G401 (cell line): ENCODE measurements at regions not wholly inside any gene's neighbourhood (a gene's known extent, or its start where the extent isn't known, plus 50 kb on each side); places are given as distances from the start of the nearest gene placed in this dataset.
"Not testable (repeated sequence)": the region's sequence is repeated elsewhere in the genome, so short reads cannot be mapped to it uniquely, and the experiment has no call there.

Experiments used
- DNase-seq: peaks from one replicate; pipeline ENCODE4 v3.0.0-alpha.2; 2015; ENCODE audit warnings: low spot score
- in situ Hi-C: cut with HindIII; loops from 2 replicates; pipeline ENCODE4 v1.10.0; 2016; ENCODE audit warnings: low sequenced_read_pairs, mixed read lengths

GRCh38 chr13:60671386-60671785 lies 274.4 kb downstream of the TDRD3 start:
- in situ Hi-C loops: no loop called here
- no peak for DNase-seq

- DNase-seq: no peak
- in situ Hi-C loops: no loop called here
Measured at GRCh38 chr13:60663788-60664187, 266.8 kb downstream of the TDRD3 start.

- in situ Hi-C loops: no loop called here
- no peak for DNase-seq
Measured at GRCh38 chr13:60662595-60662994, 265.6 kb downstream of the TDRD3 start.

- DNase-seq: no peak
Measured at GRCh38 chr13:60661521-60661920, 264.5 kb downstream of the TDRD3 start.

GRCh38 chr13:60657586-60657985 lies 260.6 kb downstream of the TDRD3 start:
- in situ Hi-C loops: not testable (repeated sequence)

More at GRCh38 chr13:60661521-60661920, 264.5 kb downstream of the TDRD3 start:
- in situ Hi-C loops: no loop called here

DNA sequence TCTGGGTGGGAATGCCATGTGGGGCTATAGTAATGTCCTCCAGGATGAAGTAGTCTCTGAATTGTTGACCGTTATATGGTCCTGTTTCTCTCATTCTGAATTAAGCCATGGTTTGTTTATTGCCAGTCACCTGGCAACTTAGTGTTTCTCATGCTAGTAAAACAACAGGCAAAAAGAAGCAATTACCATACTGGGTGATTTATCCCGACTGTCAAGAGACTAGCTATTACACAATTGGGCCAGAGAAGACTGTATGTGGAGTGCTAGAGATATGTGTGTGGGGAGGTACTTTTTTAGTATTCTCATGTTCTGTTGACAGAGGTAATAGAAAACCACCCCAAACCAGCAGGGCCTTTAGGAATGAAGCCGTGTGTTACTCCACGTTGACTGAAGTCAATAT lies 258.2 kb downstream of the TDRD3 start:
- no peak for DNase-seq
- in situ Hi-C loops: no loop called here

More at GRCh38 chr13:60657586-60657985, 260.6 kb downstream of the TDRD3 start:
- DNase-seq: not testable (repeated sequence)

GRCh38 chr13:60654415-60654814 lies 257.4 kb downstream of the TDRD3 start:
- in situ Hi-C loops: no loop called here
- peak; percentile 13 for DNase-seq

DNA sequence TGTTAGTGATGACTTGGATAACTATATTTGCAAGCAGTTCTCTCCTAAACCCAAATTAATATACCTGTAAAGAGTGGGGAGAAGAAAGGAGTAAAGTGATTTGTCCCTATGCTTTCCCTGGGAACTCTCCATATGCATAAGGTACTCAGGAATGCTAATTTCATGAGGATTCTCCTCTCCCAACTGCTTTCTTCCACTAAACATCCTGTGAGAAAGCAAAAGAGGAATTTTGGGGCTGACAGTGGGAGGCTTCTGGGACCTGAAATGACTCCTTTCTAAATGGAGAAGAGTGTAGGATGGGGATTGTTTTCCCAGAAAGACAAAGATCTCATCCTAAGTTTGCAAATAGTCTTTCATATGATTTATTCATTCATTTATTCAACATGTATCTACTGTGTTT lies 250.5 kb downstream of the TDRD3 start:
- DNase-seq: no peak
- in situ Hi-C loops: no loop called here

GRCh38 chr13:60646620-60647019 lies 249.6 kb downstream of the TDRD3 start:
- in situ Hi-C loops: no loop called here

DNA sequence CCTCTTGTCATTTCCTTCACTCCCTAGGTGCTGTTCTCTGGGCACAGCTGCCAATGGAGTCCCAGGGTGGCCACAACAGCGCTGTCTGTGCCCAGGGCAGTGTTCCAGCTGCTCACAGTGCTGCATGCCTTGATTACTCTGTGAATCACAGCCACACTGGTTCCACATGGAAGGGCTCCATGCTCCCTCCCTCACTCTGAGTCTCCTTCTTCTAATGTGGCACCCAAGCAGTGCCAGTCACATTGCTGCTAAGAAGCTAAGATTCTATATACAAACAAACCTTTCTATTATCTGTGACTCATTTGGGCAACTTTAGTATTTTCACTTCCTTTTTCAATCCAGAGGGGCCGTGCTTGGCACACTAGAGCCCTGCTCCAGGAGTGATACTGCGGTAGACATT lies 248.7 kb downstream of the TDRD3 start:
- in situ Hi-C loops: no loop called here
- no peak for DNase-seq

More at GRCh38 chr13:60646620-60647019, 249.6 kb downstream of the TDRD3 start:
- DNase-seq: no peak

GRCh38 chr13:60642552-60642951 lies 245.5 kb downstream of the TDRD3 start:
- in situ Hi-C loops: no loop called here

DNA sequence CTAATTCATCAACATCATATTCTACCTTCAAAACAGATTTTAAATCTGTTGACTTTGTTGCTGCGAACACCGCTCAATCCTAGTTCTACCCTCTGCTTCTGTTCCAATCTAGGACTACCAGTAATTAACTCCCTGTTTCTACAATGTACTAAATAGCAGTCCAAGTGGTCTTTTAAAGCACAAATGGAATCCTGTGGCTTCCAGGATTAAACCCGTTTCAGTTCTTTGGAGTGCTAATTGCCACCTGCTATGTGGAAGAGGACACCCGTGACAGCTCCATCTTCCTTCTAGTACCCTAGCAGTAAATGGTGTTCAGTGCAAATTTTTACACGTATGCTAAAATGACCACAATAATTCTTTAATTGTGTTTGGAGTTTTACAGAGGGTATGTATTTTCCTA lies 232.1 kb downstream of the TDRD3 start:
- DNase-seq: no peak
- in situ Hi-C loops: no loop called here

More at GRCh38 chr13:60642552-60642951, 245.5 kb downstream of the TDRD3 start:
- no peak for DNase-seq

- in situ Hi-C loops: no loop called here
- DNase-seq: peak; percentile 9
Measured at GRCh38 chr13:60627071-60627686, 230.2 kb downstream of the TDRD3 start.
